IMR-90 (cell line): ENCODE measurements at regions not wholly inside any gene's neighbourhood (a gene's known extent, or its start where the extent isn't known, plus 50 kb on each side); places are given as distances from the start of the nearest gene placed in this dataset.
"Not testable (repeated sequence)": the region's sequence is repeated elsewhere in the genome, so short reads cannot be mapped to it uniquely, and the experiment has no call there.

ENCODE experiments used
- ATAC-seq: fragments of 200-7000 bp; cut with Tn5 transposase; 2 replicates; pipeline ENCODE4 v1.9.1; 2020; ENCODE audit warnings: low read depth, mild to moderate bottlenecking, moderate library complexity
- BruUV-seq: library from RNA; stranded (reverse); fragments of 400-500 nt; replicated peaks from 2 replicates; lab custom pipeline; 2021; lab: Mats Ljungman, UMichigan
- CTCF ChIA-PET: fragments of 300-600 bp; formaldehyde crosslinking; extraction: SDS; loops from one replicate; lab custom pipeline; 2021; ENCODE audit warnings: antibody characterized with exemption; lab: Yijun Ruan, JAX
- POLR2A ChIA-PET: fragments of 300-600 bp; sonication (Branson Sonifier 250); formaldehyde crosslinking; loops from one replicate; lab custom pipeline; 2022; ENCODE audit warnings: antibody characterized with exemption; ENCODE audit not compliant: unreplicated experiment; lab: Charles Lee
- DNase-seq: peaks from one replicate; pipeline ENCODE4 v3.0.0; 2013
- H2AFZ ChIP-seq: replicated peaks from 2 replicates; pipeline ENCODE3; 2013; ENCODE audit warnings: low read length, mild to moderate bottlenecking; ENCODE audit not compliant: poor library complexity
- H2AK5ac ChIP-seq: 2 replicates; pipeline ENCODE4 v1.6.1; 2013; ENCODE audit warnings: low read depth, low read length, inconsistent platforms
- H2AK9ac ChIP-seq: replicated peaks from 2 replicates; pipeline ENCODE3; 2013; ENCODE audit warnings: mild to moderate bottlenecking, low read depth, low read length, moderate library complexity; ENCODE audit not compliant: poor library complexity
- H2BK120ac ChIP-seq: 2 replicates; pipeline ENCODE4 v1.6.1; 2013; ENCODE audit warnings: low read depth, low read length, inconsistent platforms
- H2BK15ac ChIP-seq: 3 replicates; pipeline ENCODE4 v1.6.1; 2013; ENCODE audit warnings: low read depth, low read length, inconsistent platforms
- H2BK20ac ChIP-seq: 2 replicates; pipeline ENCODE4 v1.6.1; 2013; ENCODE audit warnings: low read depth, mild to moderate bottlenecking, inconsistent platforms, low read length, moderate library complexity
- H2BK5ac ChIP-seq: 2 replicates; pipeline ENCODE4 v1.6.1; 2013; ENCODE audit warnings: mild to moderate bottlenecking, low read depth, low read length, inconsistent platforms; ENCODE audit not compliant: poor library complexity, severe bottlenecking
- H3K14ac ChIP-seq: replicated peaks from 2 replicates; pipeline ENCODE4 v1.6.1; 2013; ENCODE audit warnings: low read depth, low read length, inconsistent platforms
- H3K18ac ChIP-seq: 2 replicates; pipeline ENCODE4 v1.6.1; 2013; ENCODE audit warnings: low read depth, low read length, control low read depth
- H3K23ac ChIP-seq: 2 replicates; pipeline ENCODE4 v1.6.1; 2013; ENCODE audit warnings: low read depth, low read length, inconsistent platforms
- H3K27ac ChIP-seq: 2 replicates; pipeline ENCODE4 v1.5.1; 2013; ENCODE audit warnings: mild to moderate bottlenecking, control low read depth, low read length; ENCODE audit not compliant: insufficient read depth
- H3K27me3 ChIP-seq: 2 replicates; pipeline ENCODE4 v1.6.1; 2013; ENCODE audit warnings: low read length; ENCODE audit not compliant: control insufficient read depth, insufficient read depth
- H3K36me3 ChIP-seq: 2 replicates; pipeline ENCODE4 v1.6.1; 2013; ENCODE audit warnings: low read length, mixed read lengths; ENCODE audit not compliant: control insufficient read depth, insufficient read depth
- H3K4ac ChIP-seq: 2 replicates; pipeline ENCODE4 v1.6.1; 2013; ENCODE audit warnings: low read depth, low read length, inconsistent platforms
- H3K4me1 ChIP-seq: 2 replicates; pipeline ENCODE4 v1.6.1; 2013; ENCODE audit warnings: low read length, mixed read lengths; ENCODE audit not compliant: control insufficient read depth, insufficient read depth
- H3K4me2 ChIP-seq: 2 replicates; pipeline ENCODE4 v1.6.1; 2013; ENCODE audit warnings: low read depth, mild to moderate bottlenecking, control low read depth, low read length, moderate library complexity
- H3K4me3 ChIP-seq: 2 replicates; pipeline ENCODE4 v1.5.1; 2013; ENCODE audit warnings: low read depth, mild to moderate bottlenecking, control low read depth, low read length, moderate library complexity; ENCODE audit not compliant: insufficient read depth
- H3K56ac ChIP-seq: 2 replicates; pipeline ENCODE4 v1.6.1; 2013; ENCODE audit warnings: low read length, inconsistent platforms; ENCODE audit not compliant: insufficient read depth; ENCODE audit errors: extremely low read depth
- H3K79me1 ChIP-seq, 2 experiments: 2 replicates each; pipeline ENCODE4 v1.6.1; 2013; ENCODE audit warnings: low read length in 2 of 2, inconsistent platforms in 1 of 2, low read depth in 1 of 2
- H3K9ac ChIP-seq: 2 replicates; pipeline ENCODE4 v1.6.1; 2013; ENCODE audit warnings: low read depth, low read length, control low read depth
- H3K9me1 ChIP-seq: 2 replicates; pipeline ENCODE4 v1.6.1; 2013; ENCODE audit warnings: low read length, inconsistent platforms; ENCODE audit not compliant: insufficient read depth
- H3K9me3 ChIP-seq: 2 replicates; pipeline ENCODE4 v1.6.1; 2013; ENCODE audit warnings: low read length; ENCODE audit not compliant: control insufficient read depth, insufficient read depth
- H4K20me1 ChIP-seq: 2 replicates; pipeline ENCODE4 v1.6.1; 2013; ENCODE audit warnings: low read length, inconsistent platforms; ENCODE audit not compliant: insufficient read depth
- H4K5ac ChIP-seq: 2 replicates; pipeline ENCODE4 v1.6.1; 2013; ENCODE audit warnings: mild to moderate bottlenecking, low read depth, low read length, control low read depth
- H4K8ac ChIP-seq, 2 experiments: 2 replicates each; pipeline ENCODE4 v1.6.1; 2013; ENCODE audit warnings: low read depth in 2 of 2, low read length in 2 of 2, control low read depth in 1 of 2, inconsistent platforms in 1 of 2
- H4K91ac ChIP-seq: 2 replicates; pipeline ENCODE4 v1.6.1; 2013; ENCODE audit warnings: low read depth, low read length, inconsistent platforms; ENCODE audit not compliant: insufficient read depth
- WGBS, 2 experiments: methylation state at CpG; one replicate each; pipeline versions ENCODE4 v1.1.5 to v1.1.7; 2013; ENCODE audit warnings: missing lambda C conversion rate in 2 of 2; ENCODE audit not compliant: insufficient read length in 1 of 2; ENCODE audit errors: extremely low coverage in 2 of 2; 5-methylcytosine and 5-hydroxymethylcytosine counted together
- dilution Hi-C: fragments of 300-500 bp; cut with HindIII; formaldehyde crosslinking; loops from one replicate; pipeline ENCODE4 v1.14.3; 2018; ENCODE audit warnings: low sequenced_read_pairs; ENCODE audit not compliant: unreplicated experiment
- in situ Hi-C: fragments of 300-500 bp; cut with MboI; formaldehyde crosslinking; loops from 3 replicates; pipeline ENCODE4 v1.14.3; 2019; ENCODE audit warnings: low sequenced_read_pairs, inconsistent platforms, mixed read lengths
- intact Hi-C: fragments of 100-400 bp; cut with micrococcal nuclease; formaldehyde crosslinking; loops from 2 replicates; pipeline ENCODE4 v1.10.0; 2022

DNA sequence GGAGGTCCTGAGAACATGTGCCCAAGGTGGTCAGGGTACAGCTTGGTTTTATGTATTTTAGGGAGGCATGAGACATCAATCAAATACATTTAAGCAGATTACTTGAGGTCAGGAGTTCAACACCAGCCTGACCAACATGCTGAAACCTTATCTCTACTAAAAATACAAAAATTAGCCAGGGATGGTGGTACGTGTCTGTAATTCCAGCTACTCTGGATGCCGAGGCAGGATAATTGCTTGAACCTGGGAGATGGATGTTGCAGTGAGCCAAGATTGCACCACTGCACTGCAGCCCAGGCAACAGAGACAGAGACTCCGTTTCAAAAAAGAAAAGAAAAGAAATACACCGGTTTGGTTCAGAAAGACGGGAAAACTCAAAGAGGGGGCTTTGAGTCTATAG is 165.9 kb upstream of the ADAMTS19 start:
- POLR2A ChIA-PET, H3K14ac ChIP-seq, H4K91ac ChIP-seq, H3K4me2 ChIP-seq, H3K23ac ChIP-seq, H3K27me3 ChIP-seq, H3K79me1 ChIP-seq, H2AK5ac ChIP-seq, BruUV-seq, H3K4me1 ChIP-seq, H4K5ac ChIP-seq, H3K9ac ChIP-seq, DNase-seq, H3K9me1 ChIP-seq, H3K18ac ChIP-seq, H3K9me3 ChIP-seq, H2BK20ac ChIP-seq, intact Hi-C loops, H2BK120ac ChIP-seq, H4K8ac ChIP-seq, H2AK9ac ChIP-seq, ATAC-seq, H3K56ac ChIP-seq, H3K4ac ChIP-seq, H2AFZ ChIP-seq, H3K36me3 ChIP-seq, H2BK5ac ChIP-seq, in situ Hi-C loops, H2BK15ac ChIP-seq, H3K4me3 ChIP-seq, CTCF ChIA-PET, H3K27ac ChIP-seq, dilution Hi-C loops, H4K20me1 ChIP-seq: not testable (repeated sequence)
- 67% methylated on average over 1 of the region's 5 CpGs; no CpG with 5 or more reads in 1 of the 2 experiments for WGBS, 2 experiments
